CD14-positive monocyte (primary cell): ENCODE measurements at regions not wholly inside any gene's neighbourhood (a gene's known extent, or its start where the extent isn't known, plus 50 kb on each side); places are given as distances from the start of the nearest gene placed in this dataset.

Experiments used
- DNase-seq, 3 donors: peaks; one replicate each; pipeline ENCODE4 v3.0.0-alpha.2; 2011 to 2022
- H2AFZ ChIP-seq: 2 replicates; pipeline ENCODE4 v1.6.0; 2012; ENCODE audit warnings: mild to moderate bottlenecking, low read depth, low read length, inconsistent platforms; ENCODE audit not compliant: insufficient read depth, poor library complexity, severe bottlenecking
- H3K27ac ChIP-seq, 2 donors: 1 replicate in 1 of 2; 2 replicates in 1 of 2; pipeline ENCODE4 v1.5.1; 2012 to 2013; ENCODE audit warnings: low read length in 2 of 2, control low read depth in 1 of 2, inconsistent platforms in 1 of 2, low read depth in 1 of 2, mild to moderate bottlenecking in 1 of 2
- H3K27me3 ChIP-seq, 2 donors: one replicate each; pipeline versions ENCODE4 v1.6.0 to v1.6.1; 2011 to 2013; ENCODE audit warnings: low read length in 2 of 2; ENCODE audit not compliant: control insufficient read depth in 2 of 2, insufficient read depth in 2 of 2
- H3K36me3 ChIP-seq, 2 donors: replicated peaks in 1 of 2; 1 replicate in 1 of 2; 2 replicates in 1 of 2; pipeline versions ENCODE4 v1.5.1 to v1.6.1; 2012 to 2013; ENCODE audit warnings: low read length in 2 of 2, control low read depth in 1 of 2, inconsistent platforms in 1 of 2, mild to moderate bottlenecking in 1 of 2; ENCODE audit not compliant: insufficient read depth in 2 of 2, control insufficient read depth in 1 of 2
- H3K4me1 ChIP-seq, 2 donors: 1 replicate in 1 of 2; 2 replicates in 1 of 2; pipeline versions ENCODE4 v1.5.1 to v1.6.1; 2012 to 2013; ENCODE audit warnings: low read length in 2 of 2, control low read depth in 1 of 2, inconsistent platforms in 1 of 2, mild to moderate bottlenecking in 1 of 2, moderate library complexity in 1 of 2; ENCODE audit not compliant: insufficient read depth in 2 of 2, control insufficient read depth in 1 of 2
- H3K4me2 ChIP-seq: replicated peaks from 2 replicates; pipeline ENCODE3; 2012; ENCODE audit warnings: low read length, moderate library complexity, mild to moderate bottlenecking; ENCODE audit not compliant: poor library complexity, severe bottlenecking; ENCODE audit errors: extremely low read depth
- H3K4me3 ChIP-seq, 3 experiments: fragments of 200-600 bp in 1 of 3; sonication (generic) in 1 of 3; replicated peaks in 1 of 3; 1 replicate in 2 of 3; 2 replicates in 1 of 3; pipeline ENCODE4 v1.5.1; 2011 to 2013; ENCODE audit warnings: low read length in 3 of 3, mild to moderate bottlenecking in 3 of 3, control low read depth in 2 of 3, low read depth in 2 of 3, inconsistent platforms in 1 of 3, moderate library complexity in 1 of 3
- H3K79me2 ChIP-seq: 2 replicates; pipeline ENCODE4 v1.6.0; 2012; ENCODE audit warnings: mild to moderate bottlenecking, control low read depth, inconsistent platforms, low read length, moderate library complexity; ENCODE audit not compliant: insufficient read depth
- H3K9ac ChIP-seq: 2 replicates; pipeline ENCODE4 v1.6.0; 2017; ENCODE audit warnings: low read length, mild to moderate bottlenecking; ENCODE audit not compliant: insufficient read depth, poor library complexity, severe bottlenecking
- H3K9me3 ChIP-seq, 2 donors: replicated peaks in 1 of 2; 1 replicate in 1 of 2; 2 replicates in 1 of 2; pipeline versions ENCODE4 v1.5.1 to v1.6.1; 2012 to 2013; ENCODE audit warnings: low read length in 2 of 2, control low read depth in 1 of 2; ENCODE audit not compliant: control insufficient read depth in 1 of 2, insufficient read depth in 1 of 2
- H4K20me1 ChIP-seq: 2 replicates; pipeline ENCODE4 v1.6.0; 2012; ENCODE audit warnings: mild to moderate bottlenecking, low read length, control low read depth, moderate library complexity; ENCODE audit not compliant: insufficient read depth
- H3K27ac Mint-ChIP-seq, 7 donors: one replicate each; pipeline ENCODE4 v1.8.0; 2020; ENCODE audit warnings: mild to moderate bottlenecking in 7 of 7, mixed read lengths in 7 of 7, moderate library complexity in 6 of 7, inconsistent platforms in 2 of 7
- H3K27me3 Mint-ChIP-seq, 3 donors: one replicate each; pipeline ENCODE4 v1.8.0; 2021 to 2022; ENCODE audit warnings: low read depth in 3 of 3, mild to moderate bottlenecking in 3 of 3, mixed read lengths in 3 of 3, moderate library complexity in 3 of 3, inconsistent platforms in 1 of 3
- H3K36me3 Mint-ChIP-seq, 2 donors: one replicate each; pipeline ENCODE4 v1.8.0; 2020; ENCODE audit warnings: mixed read lengths in 2 of 2, inconsistent platforms in 1 of 2, mild to moderate bottlenecking in 1 of 2
- H3K4me1 Mint-ChIP-seq: one replicate; pipeline ENCODE4 v1.8.0; 2020; ENCODE audit warnings: mild to moderate bottlenecking, mixed read lengths
- H3K4me3 Mint-ChIP-seq, 2 donors: one replicate each; pipeline ENCODE4 v1.8.0; 2020; ENCODE audit warnings: mild to moderate bottlenecking in 2 of 2, mixed read lengths in 2 of 2, moderate library complexity in 1 of 2
- H3K9me3 Mint-ChIP-seq, 7 donors: one replicate each; pipeline ENCODE4 v1.8.0; 2020 to 2022; ENCODE audit warnings: mixed read lengths in 7 of 7, mild to moderate bottlenecking in 6 of 7, moderate library complexity in 6 of 7, inconsistent platforms in 2 of 7
- CTCF ChIP-seq: fragments of 200-600 bp; IDR thresholded peaks from one replicate; pipeline ENCODE4 v1.8.0; 2022; ENCODE audit warnings: antibody characterized with exemption, mild to moderate bottlenecking
- WGBS: methylation state at CpG from one replicate; pipeline ENCODE4 v1.1.5; 2013; ENCODE audit warnings: missing lambda C conversion rate; ENCODE audit not compliant: insufficient coverage; 5-methylcytosine and 5-hydroxymethylcytosine counted together
- intact Hi-C, 2 donors: fragments of 100-400 bp; cut with micrococcal nuclease; formaldehyde crosslinking; loops; one replicate each; pipeline versions ENCODE4 v1.15.0 to v1.15.1; 2023

DNA sequence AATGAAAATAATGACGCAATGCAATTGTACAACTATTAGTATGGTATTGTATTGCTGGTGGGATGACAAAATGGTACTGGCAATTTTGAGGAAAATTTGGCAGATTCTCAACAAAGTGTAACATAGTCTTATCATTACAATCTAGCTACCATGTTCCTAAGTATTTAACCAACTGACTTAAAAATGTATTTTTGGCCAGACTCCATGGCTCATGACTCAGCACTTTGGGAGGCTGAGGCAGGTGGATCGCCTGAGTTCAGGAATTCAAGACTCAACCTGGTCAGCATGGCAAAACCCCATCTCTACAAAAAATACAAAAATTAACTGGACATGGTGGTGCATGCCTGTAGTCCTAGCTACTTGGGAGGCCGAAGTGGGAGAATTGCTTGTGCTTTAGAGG lies 1409.5 kb downstream of the AACS start:
- H3K36me3 ChIP-seq = no peaks in the 10 kb centered on the region
- H3K27me3 ChIP-seq = no peaks in the 10 kb centered on the region
- peaks cover 7 to 25% of the 10 kb centered on the region in 2 donors for H3K9me3 ChIP-seq
- Mint-ChIP-seq H3K36me3 (no peaks in the 10 kb centered on the region), H3K9me3 (peaks cover 3 to 28% (median 5%) of the 10 kb centered on the region in 7 donors), H3K27me3 (no peaks in the 10 kb centered on the region), H3K27ac (no peak overlapping the region), H3K4me1 (no peaks in the 10 kb centered on the region), H3K4me3 (no peak overlapping the region)
- H3K4me3 ChIP-seq = no peak overlapping the region
- H3K4me2 ChIP-seq = no peak overlapping the region
- H3K27ac ChIP-seq = no peak overlapping the region
- no peaks in the 10 kb centered on the region for H3K79me2 ChIP-seq
- no CpG with 5 or more reads among the region's 3 CpGs for WGBS
- no peaks in the 10 kb centered on the region for H4K20me1 ChIP-seq
- no peak for TF ChIP-seq CTCF
- H3K9ac ChIP-seq = no peak overlapping the region
- no peak overlapping the region for H2AFZ ChIP-seq
- H3K4me1 ChIP-seq = no peaks in the 10 kb centered on the region
- intact Hi-C loops = no loop called here
- no peak for DNase-seq

GRCh38 chr12:126480451-126480850 lies 1415.2 kb downstream of the AACS start:
- no peak overlapping the region for H3K4me2 ChIP-seq
- H3K79me2 ChIP-seq = no peaks in the 10 kb centered on the region
- WGBS = 24% methylated on average over 2 of the region's 10 CpGs
- no peak overlapping the region for H3K27ac Mint-ChIP-seq
- intact Hi-C loops = no loop called here
- H3K27ac ChIP-seq = no peak overlapping the region
- no peak overlapping the region for H3K9ac ChIP-seq
- no peak for DNase-seq
- peaks cover 4 to 15% (median 8%) of the 10 kb centered on the region in 7 donors for H3K9me3 Mint-ChIP-seq
- no peak for TF ChIP-seq CTCF
- no peak overlapping the region for H2AFZ ChIP-seq
- no peaks in the 10 kb centered on the region for H3K36me3 ChIP-seq
- no peaks in the 10 kb centered on the region for H3K36me3 Mint-ChIP-seq
- no peaks in the 10 kb centered on the region for H4K20me1 ChIP-seq
- peaks cover 8 to 37% of the 10 kb centered on the region in 2 donors for H3K9me3 ChIP-seq
- H3K27me3 ChIP-seq = no peaks in the 10 kb centered on the region
- H3K4me3 ChIP-seq = no peak overlapping the region
- no peak overlapping the region for H3K4me3 Mint-ChIP-seq
- H3K4me1 ChIP-seq = no peaks in the 10 kb centered on the region
- no peaks in the 10 kb centered on the region for H3K4me1 Mint-ChIP-seq
- no peaks in the 10 kb centered on the region for H3K27me3 Mint-ChIP-seq
